Hematopoietic multipotent progenitor cell treated with erythropoietin and hydrocortisone succinate and interleukin-3 and kit ligand, for 6 days (in vitro differentiated cells): ENCODE measurements at regions not wholly inside any gene's neighbourhood (a gene's known extent, or its start where the extent isn't known, plus 50 kb on each side); places are given as distances from the start of the nearest gene placed in this dataset.

Experiments
- DNase-seq: peaks from one replicate; pipeline ENCODE4 v3.0.0-alpha.2; 2015

- DNase-seq: no peak
Measured at GRCh38 chr6:166046226-166046625, 121.4 kb downstream of the TBXT start.

GRCh38 chr6:166045860-166046200, 121.8 kb downstream of the TBXT start:
- no peak for DNase-seq

DNA sequence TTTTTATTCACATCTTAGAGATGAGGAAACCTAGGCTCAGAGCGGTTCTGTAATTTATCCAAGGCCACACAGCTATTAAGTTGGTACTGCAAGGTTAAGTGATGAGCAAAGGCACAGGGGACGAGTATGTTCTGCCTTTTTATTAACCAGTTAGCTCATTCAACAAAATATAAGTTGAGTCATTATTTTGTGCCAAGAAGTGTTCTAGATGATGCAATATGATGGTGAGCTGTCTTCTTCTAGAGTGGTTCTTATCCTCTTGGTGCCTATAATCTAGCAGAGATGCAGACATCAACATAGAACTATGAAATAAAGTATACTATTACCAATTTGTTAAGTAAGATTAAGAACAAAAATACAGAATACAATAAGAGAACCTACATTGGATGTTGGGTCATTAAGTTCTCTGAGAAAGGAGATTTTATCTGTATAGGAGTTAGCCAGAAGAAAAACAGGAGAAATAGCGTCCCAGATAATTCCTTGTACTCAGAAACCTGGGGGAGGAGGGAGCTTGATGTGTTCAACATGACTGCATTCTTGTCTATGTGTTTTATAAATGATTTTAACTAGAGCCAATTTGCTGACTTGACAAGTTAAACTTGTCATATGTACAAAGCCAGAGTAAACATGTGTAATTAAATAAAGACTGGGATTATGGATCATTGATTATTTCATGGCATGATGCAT, 122.3 kb downstream of the TBXT start:
- no peak for DNase-seq

- DNase-seq: no peak
Measured at GRCh38 chr6:166041277-166041676, 126.4 kb downstream of the TBXT start.

DNA sequence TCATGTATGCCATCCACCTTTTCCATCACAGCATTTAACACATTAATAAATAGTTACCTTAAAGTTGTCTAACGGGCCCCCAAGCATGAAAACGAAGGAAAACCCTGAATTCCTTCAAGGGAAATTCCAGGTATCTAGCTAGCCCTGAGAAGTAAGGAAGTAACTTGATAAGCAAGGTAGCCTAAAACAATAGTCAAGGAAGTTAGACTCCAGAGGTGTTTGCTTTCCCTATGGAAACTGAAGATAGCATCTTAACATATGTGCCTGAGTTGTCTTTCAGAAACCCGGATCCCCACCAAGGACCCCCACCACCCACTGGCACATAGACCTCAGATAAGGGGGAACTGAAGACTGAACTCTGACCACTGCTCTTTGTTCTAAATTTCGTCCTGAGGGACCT, 127.4 kb downstream of the TBXT start:
- DNase-seq: no peak

DNA sequence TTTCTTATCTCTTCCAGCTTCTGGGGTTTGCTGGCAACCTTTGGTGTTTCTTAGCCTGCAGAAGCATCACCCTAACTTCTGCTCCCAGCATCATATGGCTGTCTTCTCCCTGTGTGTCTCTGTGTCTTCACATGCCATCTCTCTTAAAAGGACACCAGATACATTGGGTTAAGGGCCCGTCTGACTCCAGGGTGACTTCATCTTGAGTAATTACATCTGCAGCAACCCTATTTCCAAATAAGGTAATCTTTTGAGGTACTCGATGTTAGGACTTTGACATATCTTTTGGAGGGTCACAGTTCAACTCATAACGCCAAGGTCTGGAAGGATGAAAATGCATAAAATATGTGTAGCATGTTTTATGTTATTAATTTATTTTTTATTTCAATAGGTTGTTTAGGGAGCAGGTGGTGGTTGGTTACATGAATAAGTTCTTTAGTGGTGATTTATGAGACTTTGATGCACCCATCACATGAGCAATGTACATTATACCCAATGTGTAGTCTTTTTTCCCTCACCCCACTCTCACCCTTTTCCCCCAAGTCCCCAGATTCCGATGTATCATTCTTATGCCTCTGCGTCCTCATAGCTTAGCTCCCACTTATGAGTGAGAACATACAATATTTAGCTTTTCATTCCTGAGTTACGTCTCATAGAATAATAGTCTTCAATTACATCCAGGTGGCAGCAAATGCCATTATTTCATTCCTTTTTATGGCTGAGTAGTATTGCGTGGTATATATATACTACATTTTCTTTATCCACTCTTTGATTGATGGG, 131.1 kb downstream of the TBXT start:
- no peak for DNase-seq

DNA sequence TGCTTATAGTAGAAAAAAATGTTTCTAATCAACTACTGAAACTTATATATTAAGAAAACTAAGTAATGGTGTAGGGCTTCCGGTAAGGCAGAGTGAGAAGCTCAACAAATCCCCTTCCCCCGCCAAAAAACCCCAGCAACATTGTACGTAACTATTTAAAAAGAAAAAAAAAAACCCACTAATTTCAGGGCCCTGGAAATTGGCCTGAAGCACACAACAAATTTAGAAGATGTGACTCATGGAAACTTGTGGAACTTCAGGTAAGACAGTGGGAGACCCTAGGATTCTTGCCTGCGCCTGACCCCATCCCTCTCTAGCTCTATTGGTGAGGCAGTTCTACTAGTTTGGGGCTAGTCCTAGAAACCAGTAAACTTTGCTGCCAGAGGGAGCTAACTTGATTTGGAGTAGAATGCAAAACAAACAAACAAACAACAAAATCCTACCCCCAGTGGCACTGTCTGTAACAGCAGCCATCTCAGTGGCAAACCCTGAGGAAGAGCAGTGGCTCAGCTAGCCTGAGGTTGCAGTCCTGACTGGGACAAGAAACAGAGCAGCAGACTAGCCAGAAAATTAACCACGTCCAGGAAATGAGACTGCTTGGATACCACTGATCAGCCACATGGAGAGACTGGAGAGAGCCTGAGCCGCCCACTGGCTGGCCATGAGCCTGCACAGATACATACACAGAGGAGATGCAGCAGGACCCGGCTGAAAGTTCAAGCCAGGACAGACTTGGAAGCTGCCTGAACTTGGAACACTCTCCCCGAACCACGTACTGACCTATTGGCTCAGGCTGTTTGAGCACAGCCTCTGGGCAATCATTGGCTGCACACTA, 135.1 kb downstream of the TBXT start:
- no peak for DNase-seq

GRCh38 chr6:166031275-166031674, 136.4 kb downstream of the TBXT start:
- no peak for DNase-seq

DNA sequence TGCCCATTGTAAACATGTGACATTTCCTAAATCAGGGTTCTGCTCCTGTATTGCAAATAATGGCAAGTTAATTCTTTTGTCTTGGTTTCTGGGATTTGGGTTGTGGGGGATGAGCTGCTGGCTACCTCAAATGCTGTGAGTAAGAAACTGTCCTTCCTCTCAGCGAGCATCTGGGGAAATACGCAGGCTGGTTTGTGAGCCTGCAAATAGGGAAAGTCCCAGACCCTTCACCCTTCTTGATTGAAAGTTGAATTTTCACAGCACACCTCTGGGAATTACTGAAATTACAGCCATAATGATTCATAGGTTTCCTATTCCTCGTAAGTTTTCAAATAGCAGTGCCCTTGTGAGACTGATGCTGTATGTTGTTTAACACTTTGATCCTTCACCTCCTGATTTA, 138.1 kb downstream of the TBXT start:
- no peak for DNase-seq

- DNase-seq: no peak
Measured at GRCh38 chr6:166027761-166028160, 139.9 kb downstream of the TBXT start.

- DNase-seq: no peak
Measured at GRCh38 chr6:166026586-166027126, 141.0 kb downstream of the TBXT start.

DNA sequence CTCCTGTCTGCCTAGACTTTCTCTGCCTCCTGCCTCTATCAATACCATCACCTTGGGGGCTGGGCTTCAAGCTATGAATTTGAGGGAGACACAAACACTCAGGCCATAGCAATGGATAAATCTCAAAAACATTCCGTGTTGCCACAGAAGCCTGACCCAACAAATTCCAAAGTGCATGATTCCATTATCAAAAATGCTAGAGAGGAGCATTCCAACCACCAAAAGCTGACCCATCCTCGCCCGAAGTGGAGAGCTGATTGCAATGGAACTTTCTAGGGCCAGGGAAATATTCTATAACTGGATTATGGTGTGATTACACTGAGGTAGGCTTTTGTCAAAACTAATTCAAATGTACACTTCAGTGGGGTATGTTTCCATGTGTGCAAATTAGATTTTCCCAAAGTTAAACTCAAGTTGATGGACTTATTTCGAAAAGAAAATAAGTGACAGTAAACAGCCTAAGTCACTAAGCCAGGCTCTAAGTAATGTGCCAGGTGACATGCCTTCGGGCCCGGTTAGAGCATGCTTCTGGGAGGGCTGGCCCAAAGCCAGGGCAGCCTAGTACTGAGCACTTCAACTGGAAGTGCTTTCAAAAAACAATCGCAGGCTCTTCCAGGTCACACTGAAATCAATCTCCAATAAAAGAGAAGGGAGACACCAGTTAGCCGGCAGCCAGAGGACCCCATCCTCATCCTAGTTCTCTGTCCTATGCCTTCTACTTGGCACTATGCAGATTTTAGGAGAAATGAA, 142.3 kb downstream of the TBXT start:
- DNase-seq: no peak

DNA sequence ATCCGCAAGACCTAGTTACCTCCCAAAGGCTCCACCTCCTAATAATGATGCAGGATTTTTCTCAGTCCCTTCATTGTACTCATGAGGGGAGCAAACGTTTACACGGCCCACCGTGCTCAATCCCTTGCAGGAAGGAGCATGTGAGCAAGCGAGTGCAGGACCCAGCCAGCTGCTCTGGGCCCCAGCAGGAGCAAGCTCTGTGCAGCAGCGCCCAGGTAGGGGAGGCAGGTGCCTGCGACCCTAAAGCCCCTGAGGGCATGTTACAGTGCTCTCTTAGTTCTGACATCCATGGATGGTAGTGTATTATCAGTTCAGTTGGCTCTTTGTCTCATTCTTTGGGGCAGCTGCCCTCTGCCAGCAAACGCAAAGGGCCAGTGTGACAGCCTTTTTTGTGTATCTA, 143.4 kb downstream of the TBXT start:
- no peak for DNase-seq

DNA sequence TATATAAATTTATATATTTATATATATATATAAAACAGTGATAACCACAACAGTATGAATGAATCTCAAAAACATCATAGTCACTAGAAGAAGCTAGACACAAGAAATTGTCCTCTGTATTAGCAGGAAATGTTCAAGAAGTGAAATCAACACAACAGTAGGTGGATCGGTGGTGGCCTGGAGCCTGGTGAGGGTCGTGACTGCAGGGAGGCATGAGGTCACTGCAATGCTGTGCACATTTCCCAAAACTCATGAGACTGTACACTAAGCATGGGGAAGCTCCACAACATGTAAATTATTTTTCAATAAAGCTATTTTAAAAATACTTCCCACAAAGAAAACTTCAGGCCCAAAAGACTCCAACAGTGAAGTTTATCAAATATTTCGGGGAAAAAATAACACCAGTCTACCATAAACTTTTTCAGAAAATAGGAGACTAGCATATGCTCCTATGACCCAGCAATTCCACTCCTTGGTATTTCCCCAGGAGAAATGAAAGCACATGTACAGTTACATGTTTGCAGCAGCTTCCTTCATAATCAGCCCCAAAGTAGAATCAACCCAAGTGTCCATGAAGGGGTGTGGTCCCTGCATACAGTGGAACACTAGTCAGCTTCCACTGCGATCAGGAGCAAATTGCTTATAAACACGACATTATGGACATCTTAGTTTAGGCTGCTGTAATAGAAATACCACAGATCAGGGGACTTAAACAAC, 144.2 kb downstream of the TBXT start:
- no peak for DNase-seq

DNA sequence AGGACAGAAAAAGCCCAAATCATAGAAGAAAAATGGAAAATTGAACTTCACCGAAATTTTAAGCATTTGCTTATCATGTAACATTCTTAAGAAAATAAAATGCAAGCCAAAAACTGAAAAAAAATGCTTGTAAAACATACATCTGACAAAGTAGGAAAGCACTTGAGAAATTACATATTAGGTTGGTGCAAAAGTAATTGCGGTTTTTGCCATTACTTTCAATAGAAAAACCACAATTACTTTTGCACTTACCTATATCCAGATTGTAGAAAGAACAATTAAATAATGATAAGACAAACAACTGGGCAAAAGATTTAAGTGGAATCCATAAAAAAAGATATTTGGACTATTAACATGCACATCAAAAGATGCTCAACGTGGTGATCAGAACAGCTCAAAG, 146.2 kb downstream of the TBXT start:
- no peak for DNase-seq

DNA sequence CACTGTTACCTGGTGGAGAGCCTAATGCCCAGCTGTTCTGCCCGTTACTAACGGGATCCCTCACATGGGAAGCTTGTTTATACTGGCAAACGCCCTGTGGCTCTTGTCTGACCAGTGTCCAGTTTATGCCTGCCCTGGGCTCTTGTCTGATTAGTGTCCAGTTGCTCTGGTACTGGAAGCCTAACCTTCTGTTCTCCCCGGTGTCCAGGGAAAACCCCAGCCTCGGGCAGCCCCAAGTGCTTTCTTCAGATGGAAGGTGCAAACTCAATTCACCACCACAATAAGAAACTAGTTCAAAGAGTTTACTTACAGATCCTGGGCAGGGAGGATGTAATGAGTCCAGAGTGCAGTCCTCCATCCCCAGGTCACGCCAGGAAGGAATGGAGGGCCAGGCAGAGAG, 148.4 kb downstream of the TBXT start:
- DNase-seq: no peak

GRCh38 chr6:166017032-166017635, 150.5 kb downstream of the TBXT start:
- no peak for DNase-seq

- DNase-seq: no peak
Measured at GRCh38 chr6:166014966-166015365, 152.7 kb downstream of the TBXT start.

DNA sequence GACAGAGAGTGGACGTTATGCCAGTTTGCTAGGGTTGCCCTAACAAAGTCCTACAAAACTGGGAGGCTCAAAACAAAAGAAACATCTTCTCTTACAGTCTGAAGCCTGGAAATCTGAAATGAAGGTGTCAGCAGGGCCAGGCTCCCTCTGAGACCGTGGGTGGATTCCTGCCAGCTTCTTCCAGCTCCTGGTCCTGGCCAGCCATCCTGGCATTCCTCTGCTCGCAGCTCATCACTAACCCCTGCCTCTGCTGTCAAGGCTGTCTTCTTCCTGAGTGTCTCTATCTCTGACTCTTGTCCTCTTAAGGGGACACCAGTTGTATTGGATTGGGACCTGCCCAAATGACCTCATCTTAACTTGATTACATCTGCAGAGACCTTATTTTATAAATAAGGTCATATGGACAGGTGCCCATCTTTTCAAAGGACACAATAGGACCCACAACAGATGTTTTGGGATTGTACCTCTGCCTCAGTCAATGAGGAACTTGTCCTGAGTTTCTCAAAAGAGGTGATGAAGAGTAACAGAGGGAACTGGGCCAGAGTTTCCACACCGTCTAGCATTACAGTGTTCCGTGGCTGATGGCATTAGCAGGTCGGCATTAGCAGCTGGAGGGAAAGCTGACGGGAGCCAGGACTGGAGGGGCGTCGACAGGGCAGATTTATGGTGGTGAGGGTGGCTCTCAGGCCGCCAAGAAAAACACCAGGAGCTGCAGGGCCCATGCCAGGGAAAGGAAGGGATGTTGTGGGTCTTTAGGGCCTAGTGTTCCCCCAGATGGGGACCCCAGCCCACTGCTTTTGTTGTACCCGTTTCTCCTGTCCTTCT, 157.3 kb downstream of the TBXT start:
- no peak for DNase-seq

DNA sequence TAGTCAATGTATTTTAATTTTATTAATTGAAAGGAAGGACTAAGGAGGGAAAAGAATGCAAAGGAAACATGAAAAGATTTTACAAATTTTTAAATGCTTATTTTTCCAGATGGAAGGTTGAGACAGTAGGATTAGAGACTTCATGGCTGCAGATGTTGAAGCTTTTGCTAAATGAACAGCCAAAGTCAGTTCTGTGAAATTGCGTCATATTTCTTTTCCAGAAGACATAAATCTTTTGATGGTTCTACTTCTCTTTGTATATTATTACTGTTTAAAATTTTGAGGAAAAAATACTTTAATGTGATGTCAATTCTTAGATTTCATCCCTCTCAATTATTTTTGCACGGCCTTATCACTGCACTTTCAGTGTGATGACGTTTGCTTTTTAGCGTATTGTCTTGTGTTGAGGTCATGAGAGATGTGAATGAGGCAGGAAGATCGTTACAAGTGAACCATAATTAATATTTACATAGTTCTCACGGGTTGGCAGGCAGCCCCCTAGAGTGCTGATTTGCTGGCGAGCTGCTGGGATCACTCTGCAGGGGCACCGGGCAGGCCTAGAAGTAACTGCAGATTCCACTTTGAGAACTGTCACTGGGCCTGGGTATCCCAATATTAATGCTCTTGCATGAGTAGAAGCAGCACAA, 158.1 kb downstream of the TBXT start:
- no peak for DNase-seq
